Tibial nerve (tissue), 4 donors: ENCODE measurements at regions not wholly inside any gene's neighbourhood (a gene's known extent, or its start where the extent isn't known, plus 50 kb on each side); places are given as distances from the start of the nearest gene placed in this dataset.
A peak's percentile ranks its signal among the peaks of the same experiment; 100 is the strongest.

ENCODE experiments used
- DNase-seq, 2 donors: peaks; one replicate each; pipeline ENCODE4 v3.0.0-alpha.2; 2019; ENCODE audit warnings: low spot score in 2 of 2
- H3K27ac ChIP-seq, 4 donors: fragments of 200-600 bp; sonication (generic) in 3 of 4; one replicate each; pipeline ENCODE4 v1.5.1; 2017 to 2019; ENCODE audit warnings: mild to moderate bottlenecking in 1 of 4
- H3K27me3 ChIP-seq, 2 donors: fragments of 200-600 bp; sonication (generic) in 1 of 2; one replicate each; pipeline versions ENCODE4 v1.5.1 to v1.6.0; 2017 to 2019
- H3K36me3 ChIP-seq, 3 donors: fragments of 200-600 bp; sonication (generic); one replicate each; pipeline ENCODE4 v1.5.1; 2018 to 2019
- H3K4me1 ChIP-seq, 4 donors: fragments of 200-600 bp; sonication (generic) in 3 of 4; one replicate each; pipeline ENCODE4 v1.5.1; 2017 to 2019
- H3K4me3 ChIP-seq, 4 donors: fragments of 200-600 bp; sonication (generic) in 3 of 4; one replicate each; pipeline ENCODE4 v1.5.1; 2017 to 2019; ENCODE audit warnings: mild to moderate bottlenecking in 1 of 4, moderate library complexity in 1 of 4
- H3K9me3 ChIP-seq, 4 donors: fragments of 200-600 bp; sonication (generic) in 3 of 4; one replicate each; pipeline ENCODE4 v1.5.1; 2017 to 2019
- EP300 ChIP-seq, 2 donors: sonication (generic); formaldehyde crosslinking; IDR thresholded peaks; one replicate each; pipeline ENCODE4 v1.6.1; 2017; ENCODE audit warnings: antibody characterized with exemption in 2 of 2, mild to moderate bottlenecking in 1 of 2
- POLR2A ChIP-seq, 2 donors: fragments of 450-650 bp; IDR thresholded peaks; one replicate each; pipeline ENCODE4 v1.6.1; 2017; ENCODE audit warnings: antibody characterized with exemption in 2 of 2, mild to moderate bottlenecking in 2 of 2, moderate library complexity in 2 of 2
- WGBS, 2 donors: methylation state at CpG; one replicate each; pipeline ENCODE4 v1.1.5; 2018; 5-methylcytosine and 5-hydroxymethylcytosine counted together
- TF ChIP-seq, protein P1 (sequence below), 5 experiments: fragments of 200-600 bp in 3 of 5; fragments of 450-650 bp in 2 of 5; sonication (generic) in 3 of 5; IDR thresholded peaks; one replicate each; pipeline ENCODE4 v1.5.1; 2016 to 2019; ENCODE audit warnings: antibody characterized with exemption in 5 of 5, mild to moderate bottlenecking in 3 of 5, moderate library complexity in 2 of 5

DNA sequence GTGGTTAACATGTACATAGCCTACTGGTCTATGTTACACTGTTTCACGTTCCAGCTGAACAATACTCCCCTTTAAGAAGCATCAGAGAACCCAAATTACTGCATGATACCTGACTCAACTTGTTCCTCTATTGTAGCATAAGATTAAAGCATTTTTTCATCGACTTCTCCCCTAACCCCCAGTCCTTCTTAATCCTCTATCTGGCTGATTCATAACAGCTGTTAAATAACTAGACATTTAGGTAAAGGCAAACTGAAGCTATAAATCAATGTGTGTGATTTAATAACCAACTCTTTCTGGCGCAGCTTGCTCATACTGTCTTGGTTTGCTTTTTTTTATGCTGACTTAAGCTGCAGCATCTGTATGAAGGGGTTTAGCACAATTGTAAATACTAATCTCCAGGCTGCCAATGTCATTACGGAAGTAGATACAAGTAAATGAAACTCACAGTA is 94.2 kb upstream of the MTAP start:
- no peak overlapping the region for H3K4me3 ChIP-seq
- no peaks in the 10 kb centered on the region for H3K27me3 ChIP-seq
- no peak overlapping the region for H3K27ac ChIP-seq
- no peaks in the 10 kb centered on the region for H3K4me1 ChIP-seq
- TF ChIP-seq POLR2A (IDR thresholded peaks at IDR 0.05) (no peak), EP300 (IDR thresholded peaks at IDR 0.05) (no peak)
- TF ChIP-seq, protein P1, sequence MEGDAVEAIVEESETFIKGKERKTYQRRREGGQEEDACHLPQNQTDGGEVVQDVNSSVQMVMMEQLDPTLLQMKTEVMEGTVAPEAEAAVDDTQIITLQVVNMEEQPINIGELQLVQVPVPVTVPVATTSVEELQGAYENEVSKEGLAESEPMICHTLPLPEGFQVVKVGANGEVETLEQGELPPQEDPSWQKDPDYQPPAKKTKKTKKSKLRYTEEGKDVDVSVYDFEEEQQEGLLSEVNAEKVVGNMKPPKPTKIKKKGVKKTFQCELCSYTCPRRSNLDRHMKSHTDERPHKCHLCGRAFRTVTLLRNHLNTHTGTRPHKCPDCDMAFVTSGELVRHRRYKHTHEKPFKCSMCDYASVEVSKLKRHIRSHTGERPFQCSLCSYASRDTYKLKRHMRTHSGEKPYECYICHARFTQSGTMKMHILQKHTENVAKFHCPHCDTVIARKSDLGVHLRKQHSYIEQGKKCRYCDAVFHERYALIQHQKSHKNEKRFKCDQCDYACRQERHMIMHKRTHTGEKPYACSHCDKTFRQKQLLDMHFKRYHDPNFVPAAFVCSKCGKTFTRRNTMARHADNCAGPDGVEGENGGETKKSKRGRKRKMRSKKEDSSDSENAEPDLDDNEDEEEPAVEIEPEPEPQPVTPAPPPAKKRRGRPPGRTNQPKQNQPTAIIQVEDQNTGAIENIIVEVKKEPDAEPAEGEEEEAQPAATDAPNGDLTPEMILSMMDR (IDR thresholded peaks at IDR 0.05) = no peak
- WGBS, 2 donors = 52 to 53% methylated on average over 4 of the region's 4 CpGs
- H3K36me3 ChIP-seq = no peaks in the 10 kb centered on the region
- H3K9me3 ChIP-seq = no peaks in the 10 kb centered on the region
- no peak for DNase-seq

DNA sequence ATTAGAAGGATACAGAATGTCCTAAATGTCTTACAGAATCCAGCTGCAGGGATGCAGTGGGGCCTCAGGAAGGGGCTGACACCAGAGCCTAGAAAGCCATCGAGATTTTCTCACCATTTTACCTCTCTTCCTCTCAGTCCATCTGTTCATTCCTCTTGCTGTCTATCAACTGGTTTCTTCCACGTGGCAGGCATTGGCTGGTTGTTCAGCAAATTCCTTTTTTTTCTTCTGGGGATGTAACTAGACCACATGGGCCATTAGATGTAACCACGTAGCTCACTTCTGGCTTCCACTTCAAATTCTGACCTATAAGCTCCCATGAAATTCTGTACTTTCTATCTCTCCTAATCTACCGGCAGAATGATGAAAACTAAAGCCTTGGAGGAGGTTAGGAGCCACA is 93.6 kb upstream of the MTAP start:
- Histone ChIP-seq H3K36me3 (no peaks in the 10 kb centered on the region), H3K4me1 (no peaks in the 10 kb centered on the region), H3K9me3 (no peaks in the 10 kb centered on the region), H3K27me3 (no peaks in the 10 kb centered on the region), H3K27ac (no peak overlapping the region), H3K4me3 (no peak overlapping the region)
- TF ChIP-seq EP300 (IDR thresholded peaks at IDR 0.05) (no peak), POLR2A (IDR thresholded peaks at IDR 0.05) (no peak)
- TF ChIP-seq, protein P1 (IDR thresholded peaks at IDR 0.05) = no peak
- WGBS, 2 donors = 60 to 61% methylated on average over 4 of the region's 4 CpGs
- DNase-seq = no peak

DNA sequence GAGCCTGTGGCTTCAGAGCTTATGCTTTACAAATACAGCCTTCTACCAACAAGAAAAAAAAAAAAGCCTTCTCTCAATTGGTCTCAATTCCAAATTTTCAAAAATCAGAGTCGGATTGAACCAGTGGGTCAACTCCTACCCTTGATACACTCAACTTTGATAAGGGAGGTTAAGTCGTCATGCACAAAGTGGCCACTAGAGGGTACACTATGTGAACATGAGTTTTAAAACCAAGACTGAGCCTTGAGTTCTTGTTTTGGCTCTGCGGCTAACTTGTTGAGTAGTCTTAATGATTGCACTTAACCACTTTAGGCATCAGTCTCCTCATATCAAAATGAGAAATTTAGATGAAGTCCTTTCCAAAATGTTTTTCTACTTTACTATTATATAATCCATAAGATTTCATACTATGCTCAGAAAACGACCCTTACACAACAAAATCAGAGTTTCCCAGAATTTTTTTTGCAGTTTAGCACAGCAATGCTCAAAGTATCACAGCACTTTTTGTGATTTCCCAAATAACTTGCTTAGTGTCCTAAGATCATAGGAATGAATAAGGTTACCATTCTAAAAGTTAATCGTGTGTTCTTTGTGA is 92.9 kb upstream of the MTAP start:
- H3K27ac ChIP-seq = no peak overlapping the region
- 53 to 59% methylated on average over 5 of the region's 5 CpGs for WGBS, 2 donors
- H3K9me3 ChIP-seq = no peaks in the 10 kb centered on the region
- no peak overlapping the region for H3K4me3 ChIP-seq
- H3K4me1 ChIP-seq = no peaks in the 10 kb centered on the region
- H3K27me3 ChIP-seq = no peaks in the 10 kb centered on the region
- no peak for TF ChIP-seq EP300 (IDR thresholded peaks at IDR 0.05)
- TF ChIP-seq, protein P1 (IDR thresholded peaks at IDR 0.05) = peak; percentile 57 to 90 (median 70)
- DNase-seq = peak; percentile 63 to 93
- H3K36me3 ChIP-seq = no peaks in the 10 kb centered on the region

DNA sequence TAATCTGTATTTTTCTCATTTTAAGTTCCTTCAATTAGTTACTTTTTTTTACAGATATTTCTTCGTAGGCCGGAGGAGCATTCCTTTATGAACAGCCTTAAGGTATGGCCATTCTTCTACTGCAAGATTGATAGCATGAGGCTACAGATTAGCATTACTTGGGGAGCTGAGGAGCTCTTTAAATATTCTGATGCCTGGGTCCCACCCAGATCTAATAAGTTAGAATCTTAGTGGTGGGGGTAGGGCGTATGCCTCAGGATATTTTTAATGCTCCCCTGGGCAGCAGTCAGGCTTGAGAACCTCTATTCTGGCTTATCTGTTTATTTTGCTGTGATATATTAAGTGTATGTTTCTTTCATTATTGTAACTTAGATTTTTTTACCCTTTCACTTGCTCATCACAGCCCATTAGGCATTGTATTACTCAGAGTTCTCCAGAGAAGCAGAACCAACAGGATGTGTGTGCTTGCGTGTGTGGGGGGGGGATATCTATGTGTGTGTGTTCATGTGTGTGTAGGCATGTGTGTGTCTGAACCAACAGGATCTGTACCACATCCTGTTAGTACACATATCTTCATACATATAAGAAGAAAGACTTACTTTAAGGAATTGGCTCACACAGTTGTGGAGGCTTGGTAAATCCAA is 91.8 kb upstream of the MTAP start:
- no peaks in the 10 kb centered on the region for H3K27me3 ChIP-seq
- H3K27ac ChIP-seq = no peak overlapping the region
- no peaks in the 10 kb centered on the region for H3K4me1 ChIP-seq
- TF ChIP-seq POLR2A (IDR thresholded peaks at IDR 0.05) = no peak
- TF ChIP-seq, protein P1 (IDR thresholded peaks at IDR 0.05) = no peak
- TF ChIP-seq EP300 (IDR thresholded peaks at IDR 0.05) = no peak
- no peaks in the 10 kb centered on the region for H3K9me3 ChIP-seq
- DNase-seq = no peak
- WGBS, 2 donors = 77 to 84% methylated on average over 4 of the region's 4 CpGs
- H3K36me3 ChIP-seq = no peaks in the 10 kb centered on the region
- no peak overlapping the region for H3K4me3 ChIP-seq

DNA sequence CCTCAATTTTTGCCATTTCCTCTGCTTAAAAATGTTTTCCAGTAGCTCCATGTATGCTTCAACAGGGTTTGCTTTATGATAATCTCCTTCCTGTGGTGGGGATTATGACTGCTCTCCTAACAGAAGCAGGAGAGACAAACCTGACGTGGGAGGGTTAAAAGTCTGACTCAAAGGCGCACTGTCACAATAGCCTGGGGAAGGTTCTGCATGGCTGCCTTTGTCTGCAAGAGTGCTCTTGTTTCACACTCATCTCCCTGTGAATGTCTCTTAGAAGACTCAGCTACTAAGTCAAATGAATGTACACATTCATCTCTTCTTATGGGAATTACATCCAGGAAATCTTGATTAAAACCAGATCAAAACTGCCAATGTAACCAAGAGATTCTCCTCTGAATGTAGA is 90.9 kb upstream of the MTAP start:
- DNase-seq = no peak
- Histone ChIP-seq H3K4me3 (no peak overlapping the region), H3K27ac (no peak overlapping the region), H3K27me3 (no peaks in the 10 kb centered on the region), H3K9me3 (no peaks in the 10 kb centered on the region), H3K36me3 (no peaks in the 10 kb centered on the region), H3K4me1 (no peaks in the 10 kb centered on the region)
- TF ChIP-seq EP300 (IDR thresholded peaks at IDR 0.05) = no peak
- TF ChIP-seq POLR2A (IDR thresholded peaks at IDR 0.05) = no peak
- TF ChIP-seq, protein P1 (IDR thresholded peaks at IDR 0.05) = no peak
- 25 to 44% methylated on average over 2 of the region's 2 CpGs for WGBS, 2 donors
